Pons (tissue), 1 donor: ENCODE measurements at regions not wholly inside any gene's neighbourhood (a gene's known extent, or its start where the extent isn't known, plus 50 kb on each side); places are given as distances from the start of the nearest gene placed in this dataset.

Source experiments
- DNase-seq: peaks from one replicate; pipeline ENCODE4 v3.0.0-alpha.2; 2016; ENCODE audit warnings: low spot score

GRCh38 chr17:15894913-15895658 lies 49.8 kb upstream of the ADORA2B start:
- no peak for DNase-seq
